HepG2 (cell line): ENCODE measurements at regions not wholly inside any gene's neighbourhood (a gene's known extent, or its start where the extent isn't known, plus 50 kb on each side); places are given as distances from the start of the nearest gene placed in this dataset.

Experiments
- ATAC-seq: fragments of 200-7000 bp; cut with Tn5 transposase; 3 replicates; pipeline ENCODE4 v1.9.1; 2020; ENCODE audit warnings: mild to moderate bottlenecking, moderate library complexity
- BruUV-seq: library from RNA; stranded (reverse); fragments of 400-500 nt; replicated peaks from 2 replicates; lab custom pipeline; 2021; lab: Mats Ljungman, UMichigan
- CTCF ChIA-PET: fragments of 300-600 bp; formaldehyde crosslinking; extraction: SDS; loops from one replicate; lab custom pipeline; 2021; ENCODE audit warnings: low total read pairs, inconsistent platforms, low intra/inter-chr PET ratio; lab: Yijun Ruan, JAX
- POLR2A ChIA-PET: fragments of 350-600 bp; sonication (Branson Sonifier 250); formaldehyde crosslinking; loops from one replicate; lab custom pipeline; 2020; ENCODE audit warnings: antibody characterized with exemption, inconsistent platforms; lab: Yijun Ruan, JAX
- DNase-seq: peaks from one replicate; pipeline ENCODE4 v3.0.0-alpha.2; 2015; ENCODE audit warnings: low spot score
- FAIRE-seq: peaks from 3 replicates; lab custom pipeline; 2011; peaks lifted over from hg19 to GRCh38; lab: Jason Lieb, UNC
- H2AFZ ChIP-seq: one replicate; pipeline ENCODE4 v1.6.1; 2011; ENCODE audit warnings: low read length, inconsistent platforms
- H3K27ac ChIP-seq: fragments of 300-600 bp; 3 replicates; pipeline ENCODE4 v1.8.0; 2011; ENCODE audit warnings: mixed run types, mild to moderate bottlenecking, mixed read lengths, low read length, inconsistent platforms; ENCODE audit not compliant: insufficient read depth; ENCODE audit errors: extremely low read length
- H3K27me3 ChIP-seq, 2 experiments: fragments of 200-600 bp in 1 of 2; 2 replicates in 1 of 2; 3 replicates in 1 of 2; pipeline versions ENCODE4 v1.6.0 to v1.8.0; 2011; ENCODE audit warnings: low read length in 2 of 2, mild to moderate bottlenecking in 2 of 2, moderate library complexity in 2 of 2, inconsistent platforms in 1 of 2; ENCODE audit not compliant: insufficient read depth in 2 of 2, control insufficient read depth in 1 of 2
- H3K36me3 ChIP-seq, 2 experiments: fragments of 200-600 bp in 1 of 2; replicated peaks in 1 of 2; 2 replicates in 1 of 2; 3 replicates in 1 of 2; pipeline versions ENCODE4 v1.5.1 to v1.8.0; 2011; ENCODE audit warnings: low read length in 2 of 2, inconsistent platforms in 1 of 2; ENCODE audit not compliant: insufficient read depth in 2 of 2, control insufficient read depth in 1 of 2
- H3K4me1 ChIP-seq: 2 replicates; pipeline ENCODE4 v1.5.1; 2012; ENCODE audit warnings: low read length, inconsistent platforms; ENCODE audit not compliant: insufficient read depth
- H3K4me2 ChIP-seq: 2 replicates; pipeline ENCODE4 v1.6.0; 2011; ENCODE audit warnings: low read depth, low read length, inconsistent platforms
- H3K4me3 ChIP-seq, 3 experiments: fragments of 200-600 bp in 1 of 3; sonication (generic), shearing (Covaris generic) in 1 of 3; replicated peaks in 1 of 3; 2 replicates each; pipeline ENCODE4 v1.5.1; 2011 to 2016; ENCODE audit warnings: low read length in 3 of 3, inconsistent platforms in 2 of 3, low read depth in 2 of 3, mild to moderate bottlenecking in 2 of 3, control low read depth in 1 of 3, mixed read lengths in 1 of 3; ENCODE audit not compliant: insufficient read depth in 1 of 3
- H3K79me2 ChIP-seq: one replicate; pipeline ENCODE4 v1.6.1; 2011; ENCODE audit warnings: low read length, inconsistent platforms; ENCODE audit not compliant: insufficient read depth
- H3K9ac ChIP-seq: 2 replicates; pipeline ENCODE4 v1.6.0; 2011; ENCODE audit warnings: mild to moderate bottlenecking, low read depth, low read length, inconsistent platforms; ENCODE audit not compliant: insufficient read depth
- H3K9me3 ChIP-seq: 2 replicates; pipeline ENCODE4 v1.5.1; 2012; ENCODE audit warnings: mild to moderate bottlenecking, low read length
- H4K20me1 ChIP-seq: 2 replicates; pipeline ENCODE4 v1.6.0; 2011; ENCODE audit warnings: inconsistent platforms, mild to moderate bottlenecking, low read length, moderate library complexity; ENCODE audit not compliant: insufficient read depth
- AFF4 ChIP-seq: sonication (generic); formaldehyde crosslinking; IDR thresholded peaks from 2 replicates; pipeline ENCODE4 v1.4.0; 2020; ENCODE audit warnings: missing genetic modification reagents
- FOXM1 ChIP-seq: sonication (generic); formaldehyde crosslinking; IDR thresholded peaks from 2 replicates; pipeline ENCODE4 v1.5.0; 2020; ENCODE audit warnings: missing genetic modification reagents
- GMEB1 ChIP-seq: sonication (generic); formaldehyde crosslinking; IDR thresholded peaks from 2 replicates; pipeline ENCODE4 v1.5.1; 2020; ENCODE audit warnings: missing genetic modification reagents, mild to moderate bottlenecking, borderline replicate concordance
- HNRNPUL1 ChIP-seq: fragments of 200-400 bp; formaldehyde crosslinking; IDR thresholded peaks from 2 replicates; pipeline ENCODE4 v1.6.1; 2017; ENCODE audit warnings: low read depth, mild to moderate bottlenecking, low read length, moderate library complexity
- MTF1 ChIP-seq: sonication (generic); formaldehyde crosslinking; IDR thresholded peaks from 2 replicates; pipeline ENCODE4 v1.5.0; 2020; ENCODE audit warnings: missing genetic modification reagents
- NFRKB ChIP-seq: fragments of 450-650 bp; IDR thresholded peaks from 2 replicates; pipeline ENCODE4 v1.6.1; 2017
- TSC22D2 ChIP-seq: sonication (generic); formaldehyde crosslinking; IDR thresholded peaks from 2 replicates; pipeline ENCODE4 v1.5.1; 2020; ENCODE audit warnings: missing genetic modification reagents, mild to moderate bottlenecking, borderline replicate concordance
- ZKSCAN1 ChIP-seq: fragments of 150-350 bp; IDR thresholded peaks from 2 replicates; pipeline ENCODE4 v1.6.1; 2014; ENCODE audit warnings: low read length
- ZNF235 ChIP-seq: sonication (generic); formaldehyde crosslinking; IDR thresholded peaks from 2 replicates; pipeline ENCODE4 v1.8.1; 2023; ENCODE audit warnings: mild to moderate bottlenecking, missing genetic modification reagents, borderline replicate concordance
- ZNF3 ChIP-seq: IDR thresholded peaks from 2 replicates; pipeline ENCODE4 v1.7.0; 2017; ENCODE audit warnings: inconsistent platforms
- ZNF567 ChIP-seq: sonication (generic); formaldehyde crosslinking; IDR thresholded peaks from 2 replicates; pipeline ENCODE4 v1.8.1; 2023; ENCODE audit warnings: mild to moderate bottlenecking, missing genetic modification reagents, borderline replicate concordance
- ZNF598 ChIP-seq: sonication (generic); formaldehyde crosslinking; IDR thresholded peaks from 2 replicates; pipeline ENCODE4 v1.5.1; 2020; ENCODE audit warnings: mild to moderate bottlenecking, missing genetic modification reagents, borderline replicate concordance
- ZNF687 ChIP-seq: sonication (generic); formaldehyde crosslinking; IDR thresholded peaks from 2 replicates; pipeline ENCODE4 v1.5.1; 2020; ENCODE audit warnings: mild to moderate bottlenecking, missing genetic modification reagents, moderate library complexity
- WGBS: methylation state at CpG from one replicate; pipeline ENCODE4 v1.1.6; 2017; ENCODE audit warnings: low lambda C conversion rate; 5-methylcytosine and 5-hydroxymethylcytosine counted together
- in situ Hi-C: cut with HindIII; loops from 2 replicates; pipeline ENCODE4 v1.10.0; 2017; ENCODE audit warnings: low pct_unique_long_range_greater_than_20kb; ENCODE audit not compliant: extremely low pct_ligation_motif_present
- intact Hi-C: fragments of 100-400 bp; cut with micrococcal nuclease; formaldehyde crosslinking; loops from one replicate; pipeline ENCODE4 v1.10.0; 2022; ENCODE audit not compliant: unreplicated experiment

GRCh38 chr11:109329716-109330115 is 92.3 kb upstream of the C11orf87 start:
- in situ Hi-C loops, result no loop called here
- POLR2A ChIA-PET, result no interaction called here
- WGBS, result 0% methylated on average over 2 of the region's 2 CpGs
- TF ChIP-seq TSC22D2 (CRISPR knock-in tag) (no peak), ZNF3 (CRISPR knock-in tag) (no peak), GMEB1 (CRISPR knock-in tag) (no peak), MTF1 (no peak), AFF4 (CRISPR knock-in tag) (no peak), ZNF598 (no peak), NFRKB (no peak), HNRNPUL1 (no peak), ZNF235 (CRISPR knock-in tag) (no peak), ZNF687 (CRISPR knock-in tag) (no peak), FOXM1 (CRISPR knock-in tag) (no peak), ZKSCAN1 (no peak), ZNF567 (CRISPR knock-in tag) (no peak)
- Histone ChIP-seq H3K36me3 (no peaks in the 10 kb centered on the region), H3K4me2 (no peak overlapping the region), H3K27ac (no peak overlapping the region), H3K27me3 (no peaks in the 10 kb centered on the region), H3K4me1 (no peaks in the 10 kb centered on the region), H2AFZ (no peak overlapping the region), H3K9me3 (no peaks in the 10 kb centered on the region), H3K9ac (no peak overlapping the region), H4K20me1 (no peaks in the 10 kb centered on the region), H3K4me3 (no peak overlapping the region), H3K79me2 (no peaks in the 10 kb centered on the region)
- no TSS peak for BruUV-seq
- no peak for ATAC-seq
- FAIRE-seq, result no peak
- CTCF ChIA-PET, result no interaction called here
- DNase-seq, result no peak
- intact Hi-C loops, result no loop called here
